ENCODE measurements at regions not wholly inside any gene's neighbourhood (a gene's known extent, or its start where the extent isn't known, plus 50 kb on each side); places are given as distances from the start of the nearest gene placed in this dataset.

- TF ChIP-seq, protein P1, sequence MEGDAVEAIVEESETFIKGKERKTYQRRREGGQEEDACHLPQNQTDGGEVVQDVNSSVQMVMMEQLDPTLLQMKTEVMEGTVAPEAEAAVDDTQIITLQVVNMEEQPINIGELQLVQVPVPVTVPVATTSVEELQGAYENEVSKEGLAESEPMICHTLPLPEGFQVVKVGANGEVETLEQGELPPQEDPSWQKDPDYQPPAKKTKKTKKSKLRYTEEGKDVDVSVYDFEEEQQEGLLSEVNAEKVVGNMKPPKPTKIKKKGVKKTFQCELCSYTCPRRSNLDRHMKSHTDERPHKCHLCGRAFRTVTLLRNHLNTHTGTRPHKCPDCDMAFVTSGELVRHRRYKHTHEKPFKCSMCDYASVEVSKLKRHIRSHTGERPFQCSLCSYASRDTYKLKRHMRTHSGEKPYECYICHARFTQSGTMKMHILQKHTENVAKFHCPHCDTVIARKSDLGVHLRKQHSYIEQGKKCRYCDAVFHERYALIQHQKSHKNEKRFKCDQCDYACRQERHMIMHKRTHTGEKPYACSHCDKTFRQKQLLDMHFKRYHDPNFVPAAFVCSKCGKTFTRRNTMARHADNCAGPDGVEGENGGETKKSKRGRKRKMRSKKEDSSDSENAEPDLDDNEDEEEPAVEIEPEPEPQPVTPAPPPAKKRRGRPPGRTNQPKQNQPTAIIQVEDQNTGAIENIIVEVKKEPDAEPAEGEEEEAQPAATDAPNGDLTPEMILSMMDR (IDR thresholded peaks at IDR 0.05; ENCODE audit: insufficient read depth, low read length), result no peak
- H3K4me3 ChIP-seq (ENCODE audit: low read depth, low read length), result no peak overlapping the region
- DNase-seq (ENCODE audit: low read depth), result no peak
These were observed 124.9 kb downstream of the DSC3 start for GRCh38 chr18:30917651-30918050.

GRCh38 chr18:30915336-30915988, 127.1 kb downstream of the DSC3 start:
- DNase-seq (ENCODE audit: low read depth), result no peak
- no peak overlapping the region for H3K4me3 ChIP-seq (ENCODE audit: low read depth, low read length)
- TF ChIP-seq, protein P1 (IDR thresholded peaks at IDR 0.05; ENCODE audit: insufficient read depth, low read length), result no peak

GRCh38 chr18:30908381-30908780, 134.2 kb downstream of the DSC3 start:
- TF ChIP-seq, protein P1 (IDR thresholded peaks at IDR 0.05; ENCODE audit: insufficient read depth, low read length), result no peak
- H3K4me3 ChIP-seq (ENCODE audit: low read depth, low read length), result no peak overlapping the region
- no peak for DNase-seq (ENCODE audit: low read depth)

GRCh38 chr18:30903566-30903965, 139.0 kb downstream of the DSC3 start:
- no peak overlapping the region for H3K4me3 ChIP-seq (ENCODE audit: low read depth, low read length)
- TF ChIP-seq, protein P1 (IDR thresholded peaks at IDR 0.05; ENCODE audit: insufficient read depth, low read length), result no peak
- no peak for DNase-seq (ENCODE audit: low read depth)

DNA sequence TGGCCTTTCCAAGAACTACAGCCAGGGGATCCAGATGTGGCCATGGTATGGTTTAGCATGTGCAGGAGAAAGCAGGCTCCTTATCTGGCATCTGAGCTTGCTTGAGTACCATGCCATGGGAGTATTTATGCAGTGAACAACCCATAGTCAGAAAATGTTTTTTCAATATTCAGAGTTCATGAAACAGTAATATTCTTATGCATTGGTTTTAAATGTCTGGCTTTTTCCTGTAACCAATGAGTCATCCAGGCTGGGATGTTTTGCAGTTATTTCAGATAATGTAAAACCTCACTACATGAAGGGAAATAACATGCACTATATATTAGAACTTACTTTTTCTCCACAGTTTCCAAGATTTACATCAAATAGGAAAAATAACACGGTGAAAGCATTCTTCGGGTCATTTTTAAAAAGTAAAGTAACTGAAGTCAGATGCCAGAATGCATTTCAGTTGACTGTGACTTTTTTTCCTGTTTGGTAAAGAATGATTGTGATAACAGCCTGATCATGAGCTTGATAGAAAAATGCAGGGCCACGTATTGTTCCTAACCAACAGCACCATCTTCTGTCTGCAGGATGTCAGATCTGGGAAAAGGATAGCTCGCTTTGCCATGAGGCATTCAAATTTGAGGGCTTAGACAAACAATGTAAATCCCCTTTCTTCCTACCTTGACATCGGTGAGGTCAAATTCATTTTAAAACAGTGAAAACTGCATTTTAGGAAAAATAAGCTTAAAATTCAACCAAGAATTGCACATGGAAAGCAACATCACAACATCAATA, 152.8 kb downstream of the DSC3 start:
- no peak overlapping the region for H3K4me3 ChIP-seq (ENCODE audit: low read depth, low read length)
- TF ChIP-seq, protein P1 (IDR thresholded peaks at IDR 0.05; ENCODE audit: insufficient read depth, low read length), result no peak
- DNase-seq (ENCODE audit: low read depth), result no peak

DNA sequence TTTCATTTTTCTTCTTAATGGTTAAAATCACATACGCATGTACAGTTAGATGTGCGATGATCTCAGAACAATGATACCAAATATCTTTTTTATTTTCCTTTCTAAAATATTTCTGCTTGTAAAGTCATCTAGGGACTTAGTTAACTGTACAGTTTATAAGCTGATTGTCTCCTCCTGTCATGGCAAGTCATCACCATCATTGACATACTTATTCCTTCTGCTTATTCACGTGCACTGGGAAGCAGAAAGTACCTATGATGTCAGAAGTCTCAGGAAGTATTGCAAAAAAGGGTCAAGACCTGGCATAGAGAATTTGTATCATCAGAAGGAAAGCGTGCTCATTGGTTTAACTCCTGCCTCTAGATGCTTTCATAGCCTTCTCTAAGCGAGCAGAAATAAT, 154.2 kb downstream of the DSC3 start:
- DNase-seq (ENCODE audit: low read depth), result no peak
- H3K4me3 ChIP-seq (ENCODE audit: low read depth, low read length), result no peak overlapping the region
- TF ChIP-seq, protein P1 (IDR thresholded peaks at IDR 0.05; ENCODE audit: insufficient read depth, low read length), result no peak
